Esophagus (tissue), 2 donors: ENCODE measurements at regions not wholly inside any gene's neighbourhood (a gene's known extent, or its start where the extent isn't known, plus 50 kb on each side); places are given as distances from the start of the nearest gene placed in this dataset.

ENCODE experiments used
- H3K27ac ChIP-seq, 2 donors: one replicate each; pipeline ENCODE4 v1.5.1; 2013; ENCODE audit warnings: low read depth in 2 of 2, mild to moderate bottlenecking in 2 of 2, inconsistent platforms in 1 of 2, low read length in 1 of 2, moderate library complexity in 1 of 2
- H3K27me3 ChIP-seq, 2 donors: one replicate each; pipeline ENCODE4 v1.6.1; 2013; ENCODE audit warnings: low read length in 2 of 2, control low read depth in 1 of 2, mild to moderate bottlenecking in 1 of 2; ENCODE audit not compliant: insufficient read depth in 2 of 2, control insufficient read depth in 1 of 2
- H3K36me3 ChIP-seq, 2 donors: one replicate each; pipeline ENCODE4 v1.6.1; 2013; ENCODE audit warnings: low read length in 1 of 2; ENCODE audit not compliant: control insufficient read depth in 2 of 2, insufficient read depth in 2 of 2
- H3K4me1 ChIP-seq, 2 donors: one replicate each; pipeline ENCODE4 v1.6.1; 2013; ENCODE audit warnings: low read length in 1 of 2; ENCODE audit not compliant: control insufficient read depth in 2 of 2, insufficient read depth in 2 of 2
- H3K4me3 ChIP-seq, 2 donors: one replicate each; pipeline ENCODE4 v1.5.1; 2013; ENCODE audit warnings: low read length in 2 of 2, mild to moderate bottlenecking in 2 of 2, low read depth in 1 of 2, moderate library complexity in 1 of 2
- H3K9me3 ChIP-seq, 2 donors: one replicate each; pipeline ENCODE4 v1.6.1; 2013; ENCODE audit warnings: mild to moderate bottlenecking in 2 of 2, low read depth in 1 of 2, low read length in 1 of 2, moderate library complexity in 1 of 2; ENCODE audit not compliant: control insufficient read depth in 2 of 2, insufficient read depth in 1 of 2
- WGBS, 2 donors: extraction: QIAGEN DNeasy Blood & Tissue Kit; methylation state at CpG; one replicate each; pipeline ENCODE4 v1.1.7; 2013; 5-methylcytosine and 5-hydroxymethylcytosine counted together
- donor health status: healthy with polysubstance abuse.
- donor health status: Bipolar disorder and iron deficiency.

DNA sequence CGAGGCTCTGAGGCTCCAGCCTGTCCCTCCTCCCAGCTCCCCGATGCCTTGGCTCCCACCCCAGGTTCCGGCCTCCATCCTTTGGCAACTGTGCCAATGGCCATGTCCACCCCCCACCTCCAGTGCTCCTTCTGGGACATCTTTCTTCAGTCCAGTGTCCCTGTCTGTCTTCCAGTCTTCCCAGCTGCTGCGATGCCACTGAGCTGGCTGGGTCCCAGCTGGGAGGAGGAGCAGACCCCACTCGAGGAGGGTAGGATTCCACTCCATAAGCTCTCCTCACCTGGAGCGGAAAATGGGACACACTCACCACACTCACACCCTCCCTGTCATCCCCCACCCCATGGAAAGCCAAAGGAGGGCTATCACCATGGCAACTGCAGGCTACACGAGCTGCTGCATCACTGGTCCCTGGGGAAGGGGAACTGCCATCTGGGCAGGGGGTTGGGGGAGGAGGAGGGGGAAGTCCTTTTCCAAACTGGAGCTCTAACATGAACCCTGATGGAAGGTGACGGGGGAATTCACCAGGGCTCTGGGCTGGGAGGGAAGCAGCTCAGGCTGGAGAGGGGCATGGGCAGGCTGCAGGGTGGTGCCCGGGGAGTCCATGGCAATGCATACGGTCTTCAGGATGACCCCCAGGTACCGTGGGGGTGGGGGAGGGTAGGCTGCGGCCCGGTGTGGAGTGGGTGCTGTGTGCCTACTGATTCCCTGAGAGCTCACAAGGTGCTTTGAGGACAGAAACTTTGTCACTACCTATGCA is 94.3 kb downstream of the LRRC74A start:
- Histone ChIP-seq H3K27ac (peak overlapping the region; percentile 53 to 98), H3K4me1 (peaks cover 7 to 23% of the 10 kb centered on the region in 2 donors), H3K9me3 (no peaks in the 10 kb centered on the region), H3K4me3 (no peak overlapping the region), H3K27me3 (no peaks in the 10 kb centered on the region), H3K36me3 (no peaks in the 10 kb centered on the region)
- 55 to 63% methylated on average over 12 to 13 of the region's 13 CpGs for WGBS, 2 donors

DNA sequence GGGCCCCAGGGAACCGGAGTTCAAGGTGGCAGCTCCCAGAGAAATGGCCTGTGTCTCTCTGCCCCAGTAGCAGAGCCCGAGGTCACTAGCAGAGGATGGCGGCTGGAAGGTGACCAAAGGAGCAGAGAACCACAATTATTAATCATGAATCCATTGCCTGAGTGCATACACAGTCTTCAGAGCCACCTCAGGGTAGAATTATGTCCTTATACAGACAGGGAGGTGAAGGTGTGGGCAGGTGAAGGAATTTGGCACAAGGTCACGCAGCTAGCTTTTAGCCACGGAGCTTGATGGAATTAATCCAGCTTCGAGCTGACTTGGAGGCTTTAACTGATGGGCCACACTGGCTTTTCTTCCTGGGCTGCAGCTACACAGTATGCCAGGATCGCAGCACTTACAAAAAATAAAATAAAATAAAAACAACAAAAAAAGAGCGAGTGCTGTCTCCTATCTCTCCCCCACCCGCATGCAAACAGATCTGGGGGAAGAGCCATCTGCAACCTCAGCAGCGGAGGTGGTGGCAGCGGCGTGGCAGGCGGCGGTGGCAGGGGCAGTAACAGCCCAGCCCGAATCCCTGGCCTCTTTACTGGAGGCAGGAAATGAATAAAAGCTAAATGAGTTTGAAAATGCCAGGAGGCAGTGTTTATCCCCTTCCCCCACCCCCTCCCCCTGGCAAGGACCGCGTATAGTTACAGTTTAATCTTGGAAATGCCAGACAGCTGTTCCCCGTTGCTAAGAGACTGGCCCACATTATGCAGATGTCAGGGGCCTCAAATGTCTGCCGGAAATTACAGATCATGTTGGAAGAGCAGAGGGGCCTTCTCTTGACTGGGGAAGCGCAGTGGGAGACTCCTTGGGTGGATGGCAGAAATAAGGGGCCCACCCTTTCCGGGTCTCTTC is 93.5 kb downstream of the LRRC74A start:
- Histone ChIP-seq H3K9me3 (no peaks in the 10 kb centered on the region), H3K4me1 (peaks cover 10 to 27% of the 10 kb centered on the region in 2 donors), H3K36me3 (no peaks in the 10 kb centered on the region), H3K27ac (peak overlapping the region; percentile 97 to 98), H3K4me3 (no peak overlapping the region), H3K27me3 (no peaks in the 10 kb centered on the region)
- 13 to 15% methylated on average over 21 of the region's 21 CpGs for WGBS, 2 donors
